Pancreas (tissue), 10 donors: ENCODE measurements at regions not wholly inside any gene's neighbourhood (a gene's known extent, or its start where the extent isn't known, plus 50 kb on each side); places are given as distances from the start of the nearest gene placed in this dataset.
"Not testable (repeated sequence)": the region's sequence is repeated elsewhere in the genome, so short reads cannot be mapped to it uniquely, and the experiment has no call there.

ENCODE experiments used
- ATAC-seq, 4 donors: fragments of 200-7000 bp; cut with Tn5 transposase; one replicate each; pipeline versions ENCODE4 v1.8.0 to v1.9.1; 2020; ENCODE audit warnings: mild to moderate bottlenecking in 4 of 4, moderate library complexity in 4 of 4
- DNase-seq, 6 donors: peaks; one replicate each; pipeline ENCODE4 v3.0.0-alpha.2; 2020
- FAIRE-seq: peaks from 2 replicates; lab custom pipeline; 2012; peaks lifted over from hg19 to GRCh38; lab: Jason Lieb, UNC
- H3K27ac ChIP-seq, 4 donors: fragments of 200-600 bp; sonication (generic); 1 replicate in 3 of 4; 2 replicates in 1 of 4; pipeline versions ENCODE4 v1.5.0 to v1.8.0; 2020
- H3K27me3 ChIP-seq, 4 donors: fragments of 200-600 bp; one replicate each; pipeline ENCODE4 v1.8.0; 2021
- H3K36me3 ChIP-seq, 3 donors: fragments of 200-600 bp; sonication (generic) in 1 of 3; one replicate each; pipeline versions ENCODE4 v1.5.0 to v1.8.0; 2020 to 2021
- H3K4me1 ChIP-seq, 3 donors: fragments of 200-600 bp; one replicate each; pipeline ENCODE4 v1.8.0; 2021
- H3K4me3 ChIP-seq, 4 donors: fragments of 200-600 bp; sonication (generic) in 2 of 4; one replicate each; pipeline versions ENCODE4 v1.5.0 to v1.8.0; 2020 to 2021
- H3K9me3 ChIP-seq, 4 donors: fragments of 200-600 bp; one replicate each; pipeline ENCODE4 v1.8.0; 2021
- CTCF ChIP-seq, 4 donors: fragments of 200-600 bp; sonication (generic) in 3 of 4; IDR thresholded peaks; one replicate each; pipeline versions ENCODE4 v1.5.0 to v1.8.0; 2021; ENCODE audit warnings: antibody characterized with exemption in 4 of 4
- WGBS, 2 donors: extraction: QIAGEN DNeasy Blood & Tissue Kit; methylation state at CpG; one replicate each; pipeline ENCODE4 v1.1.7; 2013; 5-methylcytosine and 5-hydroxymethylcytosine counted together
- intact Hi-C, 3 donors: fragments of 100-400 bp; cut with DNase I; formaldehyde crosslinking; loops; one replicate each; pipeline versions ENCODE4 v1.11.1 to v1.14.2; 2022
- donor health status: healthy with polysubstance abuse.
- donor health status: DM: no; HTN: no; CAD: no; lungs with moderate emphysema.
- donor health status: DM: no; HTN: no; CAD: no.
- donor health status: control.
- donor health status: control.
- donor health status: Bipolar disorder and iron deficiency.
- donor health status: DM: yes; HTN: yes; CAD: no.
- donor health status: DM: no; HTN: no; CAD: no.
- donor health status: DM: no; HTN: no; CAD: no.
- donor health status: DM: yes; HTN: yes; CAD: no.

- WGBS, 2 donors: 43 to 45% methylated on average over 2 of the region's 2 CpGs
- no peaks in the 10 kb centered on the region for H3K9me3 ChIP-seq
- intact Hi-C loops: no loop called here
Observed at GRCh38 chr1:214861615-214862014, 220.9 kb upstream of the KCNK2 start.

GRCh38 chr1:214862421-214862820, 220.1 kb upstream of the KCNK2 start:
- intact Hi-C loops: no loop called here

More at GRCh38 chr1:214861615-214862014, 220.9 kb upstream of the KCNK2 start:
- no peaks in the 10 kb centered on the region for H3K36me3 ChIP-seq
- no peaks in the 10 kb centered on the region for H3K4me1 ChIP-seq
- FAIRE-seq (no peak), DNase-seq (no peak), ATAC-seq (no peak)
- no peak for TF ChIP-seq CTCF (IDR thresholded peaks at IDR 0.05)
- H3K4me3 ChIP-seq: no peak overlapping the region
- H3K27ac ChIP-seq: no peak overlapping the region
- no peaks in the 10 kb centered on the region for H3K27me3 ChIP-seq

GRCh38 chr1:214864896-214865688, 217.4 kb upstream of the KCNK2 start:
- no peaks in the 10 kb centered on the region for H3K9me3 ChIP-seq
- no peak for TF ChIP-seq CTCF (IDR thresholded peaks at IDR 0.05)
- intact Hi-C loops: no loop called here
- no peak for ATAC-seq
- no peaks in the 10 kb centered on the region for H3K27me3 ChIP-seq
- H3K27ac ChIP-seq: no peak overlapping the region
- no peak overlapping the region for H3K4me3 ChIP-seq
- no peaks in the 10 kb centered on the region for H3K36me3 ChIP-seq
- 43 to 45% methylated on average over 3 of the region's 3 CpGs for WGBS, 2 donors
- DNase-seq: no peak
- FAIRE-seq: no peak
- H3K4me1 ChIP-seq: no peaks in the 10 kb centered on the region

More at GRCh38 chr1:214862421-214862820, 220.1 kb upstream of the KCNK2 start:
- Histone ChIP-seq H3K4me3 (no peak overlapping the region), H3K4me1 (no peaks in the 10 kb centered on the region), H3K36me3 (no peaks in the 10 kb centered on the region), H3K9me3 (no peaks in the 10 kb centered on the region), H3K27ac (no peak overlapping the region), H3K27me3 (no peaks in the 10 kb centered on the region)
- 26 to 40% methylated on average over 2 of the region's 2 CpGs for WGBS, 2 donors
- ATAC-seq (no peak), FAIRE-seq (no peak), DNase-seq (no peak)
- TF ChIP-seq CTCF (IDR thresholded peaks at IDR 0.05): no peak

GRCh38 chr1:214870426-214870825, 212.1 kb upstream of the KCNK2 start:
- intact Hi-C loops, H3K4me3 ChIP-seq, DNase-seq, H3K27ac ChIP-seq, H3K36me3 ChIP-seq, H3K27me3 ChIP-seq, ATAC-seq, H3K4me1 ChIP-seq, FAIRE-seq, H3K9me3 ChIP-seq: not testable (repeated sequence)
- WGBS, 2 donors: 95 to 97% methylated on average over 12 to 40 of the region's 40 CpGs

GRCh38 chr1:214880956-214881355, 201.6 kb upstream of the KCNK2 start:
- no peaks in the 10 kb centered on the region for H3K27me3 ChIP-seq
- no peak for DNase-seq
- H3K27ac ChIP-seq: no peak overlapping the region
- 63 to 74% methylated on average over 5 of the region's 5 CpGs for WGBS, 2 donors
- no peaks in the 10 kb centered on the region for H3K4me1 ChIP-seq
- H3K36me3 ChIP-seq: no peaks in the 10 kb centered on the region
- no peak for TF ChIP-seq CTCF (IDR thresholded peaks at IDR 0.05)
- intact Hi-C loops: no loop called here
- FAIRE-seq: no peak
- no peak for ATAC-seq
- no peak overlapping the region for H3K4me3 ChIP-seq
- no peaks in the 10 kb centered on the region for H3K9me3 ChIP-seq
